Smooth muscle cell (in vitro differentiated cells): ENCODE measurements at regions not wholly inside any gene's neighbourhood (a gene's known extent, or its start where the extent isn't known, plus 50 kb on each side); places are given as distances from the start of the nearest gene placed in this dataset.

Experiments
- DNase-seq: peaks from one replicate; lab custom pipeline; 2025; ENCODE audit not compliant: unreplicated experiment; lab: John Stamatoyannopoulos, UW
- H2AFZ ChIP-seq: fragments of 200-600 bp; sonication (generic); 2 replicates; pipeline ENCODE4 v1.6.0; 2016; ENCODE audit warnings: antibody characterized with exemption, low read depth, mild to moderate bottlenecking
- H3F3A ChIP-seq: fragments of 200-600 bp; sonication (generic); 2 replicates; pipeline ENCODE4 v1.6.0; 2017; ENCODE audit warnings: antibody characterized with exemption, low read depth
- H3K27ac ChIP-seq: fragments of 200-600 bp; sonication (generic); 2 replicates; pipeline ENCODE4 v1.5.1; 2016; ENCODE audit warnings: low read depth, mild to moderate bottlenecking
- H3K27me3 ChIP-seq: fragments of 200-600 bp; sonication (generic); 2 replicates; pipeline ENCODE4 v1.6.1; 2016; ENCODE audit warnings: low read depth, mild to moderate bottlenecking
- H3K36me3 ChIP-seq: fragments of 200-600 bp; sonication (generic); 2 replicates; pipeline ENCODE4 v1.5.1; 2016; ENCODE audit warnings: low read depth
- H3K4me1 ChIP-seq: fragments of 200-600 bp; sonication (generic); 2 replicates; pipeline ENCODE4 v1.5.1; 2016; ENCODE audit warnings: low read depth
- H3K4me2 ChIP-seq: fragments of 200-600 bp; sonication (generic); 2 replicates; pipeline ENCODE4 v1.6.0; 2016; ENCODE audit warnings: mild to moderate bottlenecking
- H3K4me3 ChIP-seq: fragments of 200-600 bp; sonication (generic); 2 replicates; pipeline ENCODE4 v1.5.1; 2016; ENCODE audit warnings: mild to moderate bottlenecking
- H3K79me2 ChIP-seq: fragments of 200-600 bp; sonication (generic); 2 replicates; pipeline ENCODE4 v1.6.0; 2016; ENCODE audit warnings: low read depth, mild to moderate bottlenecking
- H3K9ac ChIP-seq: fragments of 200-600 bp; sonication (generic); 2 replicates; pipeline ENCODE4 v1.6.0; 2016; ENCODE audit warnings: low read depth
- H3K9me3 ChIP-seq: fragments of 200-600 bp; sonication (generic); replicated peaks from 2 replicates; pipeline ENCODE4 v1.5.1; 2016; ENCODE audit warnings: low read depth
- H4K20me1 ChIP-seq: fragments of 200-600 bp; sonication (generic); 2 replicates; pipeline ENCODE4 v1.6.0; 2016; ENCODE audit warnings: low read depth
- WGBS: methylation state at CpG from one replicate; pipeline ENCODE4 v1.1.7; 2016; ENCODE audit warnings: low lambda C conversion rate; 5-methylcytosine and 5-hydroxymethylcytosine counted together
- TF ChIP-seq, protein P1 (sequence below): fragments of 200-600 bp; sonication (generic); IDR thresholded peaks from 2 replicates; pipeline ENCODE4 v1.5.1; 2017; ENCODE audit warnings: borderline replicate concordance, mild to moderate bottlenecking, antibody characterized with exemption; ENCODE audit not compliant: insufficient read depth, poor library complexity, severe bottlenecking

DNA sequence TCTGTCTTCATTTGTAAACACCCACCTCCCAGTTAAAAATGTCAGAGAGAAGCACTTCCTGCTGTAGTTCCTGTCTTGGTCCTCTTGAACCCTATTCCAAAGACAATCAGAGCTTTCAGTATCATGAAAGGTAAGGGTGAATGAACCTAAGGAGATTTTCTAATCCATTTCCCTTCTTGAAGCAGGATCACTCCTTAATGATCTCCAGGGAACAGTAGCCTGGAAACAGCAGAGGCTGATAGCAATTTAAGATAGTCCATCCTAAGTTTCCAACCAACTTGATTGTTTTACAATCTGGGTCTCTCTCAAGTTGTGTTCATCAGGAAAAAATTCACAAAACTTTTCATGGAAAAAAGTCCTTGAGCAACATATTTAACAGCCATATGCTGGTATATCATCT is 273.6 kb downstream of the NEBL start:
- no peak overlapping the region for H3K9ac ChIP-seq
- H3K79me2 ChIP-seq, result no peaks in the 10 kb centered on the region
- H3K27me3 ChIP-seq, result no peaks in the 10 kb centered on the region
- peak overlapping the region; percentile 41 for H3K4me2 ChIP-seq
- peaks cover 3% of the 10 kb centered on the region for H3K4me1 ChIP-seq
- no peaks in the 10 kb centered on the region for H4K20me1 ChIP-seq
- no peak overlapping the region for H3K4me3 ChIP-seq
- H3K27ac ChIP-seq, result peak overlapping the region; percentile 62
- H3K36me3 ChIP-seq, result no peaks in the 10 kb centered on the region
- DNase-seq, result no peak
- H3K9me3 ChIP-seq, result no peaks in the 10 kb centered on the region
- TF ChIP-seq, protein P1, sequence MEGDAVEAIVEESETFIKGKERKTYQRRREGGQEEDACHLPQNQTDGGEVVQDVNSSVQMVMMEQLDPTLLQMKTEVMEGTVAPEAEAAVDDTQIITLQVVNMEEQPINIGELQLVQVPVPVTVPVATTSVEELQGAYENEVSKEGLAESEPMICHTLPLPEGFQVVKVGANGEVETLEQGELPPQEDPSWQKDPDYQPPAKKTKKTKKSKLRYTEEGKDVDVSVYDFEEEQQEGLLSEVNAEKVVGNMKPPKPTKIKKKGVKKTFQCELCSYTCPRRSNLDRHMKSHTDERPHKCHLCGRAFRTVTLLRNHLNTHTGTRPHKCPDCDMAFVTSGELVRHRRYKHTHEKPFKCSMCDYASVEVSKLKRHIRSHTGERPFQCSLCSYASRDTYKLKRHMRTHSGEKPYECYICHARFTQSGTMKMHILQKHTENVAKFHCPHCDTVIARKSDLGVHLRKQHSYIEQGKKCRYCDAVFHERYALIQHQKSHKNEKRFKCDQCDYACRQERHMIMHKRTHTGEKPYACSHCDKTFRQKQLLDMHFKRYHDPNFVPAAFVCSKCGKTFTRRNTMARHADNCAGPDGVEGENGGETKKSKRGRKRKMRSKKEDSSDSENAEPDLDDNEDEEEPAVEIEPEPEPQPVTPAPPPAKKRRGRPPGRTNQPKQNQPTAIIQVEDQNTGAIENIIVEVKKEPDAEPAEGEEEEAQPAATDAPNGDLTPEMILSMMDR, result no peak
- peak overlapping the region; percentile 38 for H2AFZ ChIP-seq
- H3F3A ChIP-seq, result no peaks in the 10 kb centered on the region

DNA sequence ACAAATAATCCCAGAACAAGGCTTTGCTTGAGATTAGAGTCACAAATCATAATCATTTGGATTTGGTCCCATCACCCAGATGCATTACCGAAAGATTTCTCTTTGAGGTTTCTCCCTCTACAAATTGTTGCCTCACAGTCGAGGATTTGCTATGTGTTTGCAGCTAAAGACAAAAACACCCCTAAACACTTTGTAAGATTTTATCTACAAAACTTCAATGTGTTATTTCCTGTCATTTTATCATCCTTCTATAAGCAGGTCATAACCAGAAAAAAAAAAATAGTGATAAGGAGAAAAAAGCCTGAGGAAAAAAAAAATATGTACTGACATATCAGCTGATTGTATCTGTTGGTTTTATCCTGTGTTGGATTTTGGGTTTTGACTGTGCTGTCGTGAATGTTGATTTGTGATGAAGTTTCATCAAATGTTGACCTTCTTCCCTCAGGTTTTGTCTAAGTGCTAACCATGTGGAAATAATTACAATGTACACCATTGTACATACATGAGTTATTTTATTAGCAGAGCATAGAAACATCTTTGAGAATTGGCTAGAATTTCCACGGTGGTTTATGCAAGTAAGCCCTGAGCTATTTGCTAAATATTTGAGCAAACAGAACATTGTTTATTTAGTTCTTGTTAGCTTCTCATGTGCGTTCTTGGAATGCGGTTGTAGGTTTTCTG is 274.4 kb downstream of the NEBL start:
- no peaks in the 10 kb centered on the region for H3K36me3 ChIP-seq
- peak overlapping the region; percentile 41 for H3K4me2 ChIP-seq
- DNase-seq, result no peak
- H2AFZ ChIP-seq, result peak overlapping the region; percentile 38
- 49% methylated on average over 6 of the region's 6 CpGs for WGBS
- H3K9me3 ChIP-seq, result no peaks in the 10 kb centered on the region
- H3K27ac ChIP-seq, result peak overlapping the region; percentile 62
- no peaks in the 10 kb centered on the region for H4K20me1 ChIP-seq
- H3K4me3 ChIP-seq, result no peak overlapping the region
- no peaks in the 10 kb centered on the region for H3F3A ChIP-seq
- H3K79me2 ChIP-seq, result no peaks in the 10 kb centered on the region
- H3K9ac ChIP-seq, result no peak overlapping the region
- H3K4me1 ChIP-seq, result peaks cover 3% of the 10 kb centered on the region
- TF ChIP-seq, protein P1, result no peak
- H3K27me3 ChIP-seq, result no peaks in the 10 kb centered on the region

DNA sequence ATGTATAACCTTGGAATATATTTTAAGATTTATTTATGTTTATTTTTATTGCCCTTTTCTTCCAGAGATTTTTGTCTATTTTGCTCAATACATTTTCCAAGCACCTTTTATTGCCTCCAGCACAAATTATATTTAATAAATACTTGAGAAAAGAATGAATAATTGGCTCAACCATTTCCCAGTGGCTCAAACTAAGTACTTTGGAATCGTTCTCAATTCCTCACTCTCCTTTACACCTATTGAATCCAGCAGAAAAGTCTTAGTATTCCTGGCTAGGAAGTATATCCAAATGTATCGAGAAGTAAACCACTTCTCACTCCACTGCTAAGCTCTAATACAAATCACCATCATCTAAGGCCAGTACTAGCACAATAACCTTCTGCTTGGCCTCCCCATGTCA is 276.1 kb downstream of the NEBL start:
- Histone ChIP-seq H3K27me3 (no peaks in the 10 kb centered on the region), H3F3A (no peaks in the 10 kb centered on the region), H3K36me3 (no peaks in the 10 kb centered on the region), H3K4me3 (no peak overlapping the region), H3K4me2 (no peak overlapping the region), H3K27ac (no peak overlapping the region), H3K9me3 (no peaks in the 10 kb centered on the region), H4K20me1 (no peaks in the 10 kb centered on the region), H3K79me2 (no peaks in the 10 kb centered on the region), H2AFZ (no peak overlapping the region), H3K9ac (no peak overlapping the region), H3K4me1 (peaks cover 3% of the 10 kb centered on the region)
- no peak for DNase-seq
- WGBS, result 89% methylated on average over 2 of the region's 2 CpGs
- TF ChIP-seq, protein P1, result no peak

GRCh38 chr10:20618011-20618547 is 279.0 kb downstream of the NEBL start:
- H3K79me2 ChIP-seq, result no peaks in the 10 kb centered on the region
- no peaks in the 10 kb centered on the region for H3K27me3 ChIP-seq
- no peak overlapping the region for H2AFZ ChIP-seq
- no peak overlapping the region for H3K27ac ChIP-seq
- H3K9me3 ChIP-seq, result no peaks in the 10 kb centered on the region
- no peaks in the 10 kb centered on the region for H3F3A ChIP-seq
- no peak overlapping the region for H3K9ac ChIP-seq
- no peak overlapping the region for H3K4me3 ChIP-seq
- no peak for DNase-seq
- H3K4me1 ChIP-seq, result no peaks in the 10 kb centered on the region
- TF ChIP-seq, protein P1, result no peak
- 92% methylated on average over 3 of the region's 3 CpGs for WGBS
- H3K4me2 ChIP-seq, result no peak overlapping the region
- no peaks in the 10 kb centered on the region for H4K20me1 ChIP-seq
- no peaks in the 10 kb centered on the region for H3K36me3 ChIP-seq
